ENCODE measurements at regions not wholly inside any gene's neighbourhood (a gene's known extent, or its start where the extent isn't known, plus 50 kb on each side); places are given as distances from the start of the nearest gene placed in this dataset.

GRCh38 chr15:36502509-36502908, 76.9 kb upstream of the CDIN1 start:
- ChIA-PET CTCF (interaction anchor here (1.2 to 2.4 kb wide), 6 partner anchors 11 to 629 kb away, joined by 3 to 10 read pairs (median 4); no protein-coding TSS in a partner anchor), RAD21 (ENCODE audit: unreplicated experiment) (interaction anchor here (2.4 kb wide), 1 partner anchor 377 kb away, joined by 9 read pairs; no protein-coding TSS in a partner anchor)
- BruUV-seq (replicated peaks): no TSS peak

More at GRCh38 chr15:36502509-36502908, 76.9 kb upstream of the CDIN1 start:
- no peaks in the 10 kb centered on the region for H3K79me2 ChIP-seq (ENCODE audit: control insufficient read depth, insufficient read depth, low read length)
- peak; percentile 35 for FAIRE-seq
- DNase-seq (ENCODE audit: low read depth, low spot score): no peak
- no peaks in the 10 kb centered on the region for H3K9me3 ChIP-seq (replicated peaks; ENCODE audit: control insufficient read depth, insufficient read depth, low read length)
- in situ Hi-C loops (cut with MboI): loop anchor here (25.0 kb wide), 1 partner anchor 1385 kb away; no protein-coding TSS in a partner anchor
- H3K4me1 ChIP-seq (ENCODE audit: control insufficient read depth, insufficient read depth, low read length): no peaks in the 10 kb centered on the region
- H3K4me3 ChIP-seq: no peak overlapping the region
- H4K20me1 ChIP-seq (ENCODE audit: control insufficient read depth, insufficient read depth): no peaks in the 10 kb centered on the region
- TF ChIP-seq CBFB (IDR thresholded peaks at IDR 0.05; ENCODE audit: low read depth) (no peak), SREBF2 (IDR thresholded peaks at IDR 0.05; ENCODE audit: low read length) (no peak), ETV6 (conservative IDR thresholded peaks at IDR 0.05 in 1 of 2, IDR thresholded peaks at IDR 0.05 in 1 of 2; ENCODE audit: borderline replicate concordance in 1 of 2, low read depth in 1 of 2) (no peak), POLR2AphosphoS2 (IDR thresholded peaks at IDR 0.05; ENCODE audit: low read depth, low read length) (no peak), RAD21 (IDR thresholded peaks at IDR 0.05; ENCODE audit: insufficient read depth, low read depth, low read length) (no peak), DPF2 (IDR thresholded peaks at IDR 0.05) (no peak), PAX5 (IDR thresholded peaks at IDR 0.05; ENCODE audit: borderline replicate concordance, low read depth, low read length) (no peak), TCF12 (IDR thresholded peaks at IDR 0.05; ENCODE audit: low read depth, low read length) (no peak), CHD2 (IDR thresholded peaks at IDR 0.05; ENCODE audit: borderline replicate concordance, low read depth, low read length) (no peak), ZBED1 (IDR thresholded peaks at IDR 0.05; ENCODE audit: borderline replicate concordance) (no peak), FOXM1 (IDR thresholded peaks at IDR 0.05; ENCODE audit: low read depth, low read length) (no peak), RCOR1 (conservative IDR thresholded peaks at IDR 0.05; ENCODE audit: low read depth, low read length) (no peak)
- TF ChIP-seq, protein P1, sequence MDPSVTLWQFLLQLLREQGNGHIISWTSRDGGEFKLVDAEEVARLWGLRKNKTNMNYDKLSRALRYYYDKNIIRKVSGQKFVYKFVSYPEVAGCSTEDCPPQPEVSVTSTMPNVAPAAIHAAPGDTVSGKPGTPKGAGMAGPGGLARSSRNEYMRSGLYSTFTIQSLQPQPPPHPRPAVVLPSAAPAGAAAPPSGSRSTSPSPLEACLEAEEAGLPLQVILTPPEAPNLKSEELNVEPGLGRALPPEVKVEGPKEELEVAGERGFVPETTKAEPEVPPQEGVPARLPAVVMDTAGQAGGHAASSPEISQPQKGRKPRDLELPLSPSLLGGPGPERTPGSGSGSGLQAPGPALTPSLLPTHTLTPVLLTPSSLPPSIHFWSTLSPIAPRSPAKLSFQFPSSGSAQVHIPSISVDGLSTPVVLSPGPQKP (IDR thresholded peaks at IDR 0.05; ENCODE audit: low read depth, low read length): no peak
- TF ChIP-seq, protein P2, sequence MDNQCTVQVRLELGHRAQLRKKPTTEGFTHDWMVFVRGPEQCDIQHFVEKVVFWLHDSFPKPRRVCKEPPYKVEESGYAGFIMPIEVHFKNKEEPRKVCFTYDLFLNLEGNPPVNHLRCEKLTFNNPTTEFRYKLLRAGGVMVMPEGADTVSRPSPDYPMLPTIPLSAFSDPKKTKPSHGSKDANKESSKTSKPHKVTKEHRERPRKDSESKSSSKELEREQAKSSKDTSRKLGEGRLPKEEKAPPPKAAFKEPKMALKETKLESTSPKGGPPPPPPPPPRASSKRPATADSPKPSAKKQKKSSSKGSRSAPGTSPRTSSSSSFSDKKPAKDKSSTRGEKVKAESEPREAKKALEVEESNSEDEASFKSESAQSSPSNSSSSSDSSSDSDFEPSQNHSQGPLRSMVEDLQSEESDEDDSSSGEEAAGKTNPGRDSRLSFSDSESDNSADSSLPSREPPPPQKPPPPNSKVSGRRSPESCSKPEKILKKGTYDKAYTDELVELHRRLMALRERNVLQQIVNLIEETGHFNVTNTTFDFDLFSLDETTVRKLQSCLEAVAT (IDR thresholded peaks at IDR 0.05): no peak
- TF ChIP-seq, protein P3, sequence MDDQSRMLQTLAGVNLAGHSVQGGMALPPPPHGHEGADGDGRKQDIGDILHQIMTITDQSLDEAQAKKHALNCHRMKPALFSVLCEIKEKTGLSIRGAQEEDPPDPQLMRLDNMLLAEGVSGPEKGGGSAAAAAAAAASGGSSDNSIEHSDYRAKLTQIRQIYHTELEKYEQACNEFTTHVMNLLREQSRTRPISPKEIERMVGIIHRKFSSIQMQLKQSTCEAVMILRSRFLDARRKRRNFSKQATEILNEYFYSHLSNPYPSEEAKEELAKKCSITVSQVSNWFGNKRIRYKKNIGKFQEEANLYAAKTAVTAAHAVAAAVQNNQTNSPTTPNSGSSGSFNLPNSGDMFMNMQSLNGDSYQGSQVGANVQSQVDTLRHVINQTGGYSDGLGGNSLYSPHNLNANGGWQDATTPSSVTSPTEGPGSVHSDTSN (IDR thresholded peaks at IDR 0.05; ENCODE audit: insufficient replicate concordance, low read depth, low read length): no peak
- no peaks in the 10 kb centered on the region for H3K36me3 ChIP-seq (ENCODE audit: control insufficient read depth in 2 of 2, insufficient read depth in 2 of 2, low read length in 1 of 2)
- H3K27me3 ChIP-seq (replicated peaks in 1 of 2; ENCODE audit: control insufficient read depth in 2 of 2, insufficient read depth in 2 of 2, low read length in 1 of 2): no peaks in the 10 kb centered on the region; a peak in 1 of 4 replicates
- H2AFZ ChIP-seq (ENCODE audit: control insufficient read depth, low read depth, low read length): no peak overlapping the region
- H3K9ac ChIP-seq (ENCODE audit: control insufficient read depth, insufficient read depth, low read length): no peak overlapping the region
- ChIA-PET SMC1A (ENCODE audit: uncharacterized antibody, unreplicated experiment) (interaction anchor here (0.6 to 3.6 kb wide), 7 partner anchors 15 to 1406 kb away, joined by 3 to 19 read pairs (median 8); no protein-coding TSS in a partner anchor), POLR2A (no interaction called here)
- no peak overlapping the region for H3K27ac ChIP-seq (ENCODE audit: control insufficient read depth, insufficient read depth)
- ATAC-seq: no peak
- WGBS (ENCODE audit: insufficient coverage, insufficient replicate concordance, low lambda C conversion rate, missing lambda C conversion rate): 44% methylated on average over 1 of the region's 1 CpG
- H3K4me2 ChIP-seq (ENCODE audit: control insufficient read depth, insufficient read depth): no peak overlapping the region
- intact Hi-C loops (cut with micrococcal nuclease; ENCODE audit: unreplicated experiment): loop anchor here (2.0 to 10.0 kb wide), 4 partner anchors 16 to 988 kb away; no protein-coding TSS in a partner anchor

Measured in GM12878 (cell line).